HepG2 (cell line): ENCODE measurements at regions not wholly inside any gene's neighbourhood (a gene's known extent, or its start where the extent isn't known, plus 50 kb on each side); places are given as distances from the start of the nearest gene placed in this dataset.

Experiments used
- ATAC-seq: fragments of 200-7000 bp; cut with Tn5 transposase; 3 replicates; pipeline ENCODE4 v1.9.1; 2020; ENCODE audit warnings: mild to moderate bottlenecking, moderate library complexity
- BruUV-seq: library from RNA; stranded (reverse); fragments of 400-500 nt; replicated peaks from 2 replicates; lab custom pipeline; 2021; lab: Mats Ljungman, UMichigan
- CTCF ChIA-PET: fragments of 300-600 bp; formaldehyde crosslinking; extraction: SDS; loops from one replicate; lab custom pipeline; 2021; ENCODE audit warnings: low total read pairs, inconsistent platforms, low intra/inter-chr PET ratio; lab: Yijun Ruan, JAX
- POLR2A ChIA-PET: fragments of 350-600 bp; sonication (Branson Sonifier 250); formaldehyde crosslinking; loops from one replicate; lab custom pipeline; 2020; ENCODE audit warnings: antibody characterized with exemption, inconsistent platforms; lab: Yijun Ruan, JAX
- DNase-seq: peaks from one replicate; pipeline ENCODE4 v3.0.0-alpha.2; 2015; ENCODE audit warnings: low spot score
- FAIRE-seq: peaks from 3 replicates; lab custom pipeline; 2011; peaks lifted over from hg19 to GRCh38; lab: Jason Lieb, UNC
- H2AFZ ChIP-seq: one replicate; pipeline ENCODE4 v1.6.1; 2011; ENCODE audit warnings: low read length, inconsistent platforms
- H3K27ac ChIP-seq: fragments of 300-600 bp; 3 replicates; pipeline ENCODE4 v1.8.0; 2011; ENCODE audit warnings: mixed run types, mild to moderate bottlenecking, mixed read lengths, low read length, inconsistent platforms; ENCODE audit not compliant: insufficient read depth; ENCODE audit errors: extremely low read length
- H3K27me3 ChIP-seq, 2 experiments: fragments of 200-600 bp in 1 of 2; 2 replicates in 1 of 2; 3 replicates in 1 of 2; pipeline versions ENCODE4 v1.6.0 to v1.8.0; 2011; ENCODE audit warnings: low read length in 2 of 2, mild to moderate bottlenecking in 2 of 2, moderate library complexity in 2 of 2, inconsistent platforms in 1 of 2; ENCODE audit not compliant: insufficient read depth in 2 of 2, control insufficient read depth in 1 of 2
- H3K36me3 ChIP-seq, 2 experiments: fragments of 200-600 bp in 1 of 2; replicated peaks in 1 of 2; 2 replicates in 1 of 2; 3 replicates in 1 of 2; pipeline versions ENCODE4 v1.5.1 to v1.8.0; 2011; ENCODE audit warnings: low read length in 2 of 2, inconsistent platforms in 1 of 2; ENCODE audit not compliant: insufficient read depth in 2 of 2, control insufficient read depth in 1 of 2
- H3K4me1 ChIP-seq: 2 replicates; pipeline ENCODE4 v1.5.1; 2012; ENCODE audit warnings: low read length, inconsistent platforms; ENCODE audit not compliant: insufficient read depth
- H3K4me2 ChIP-seq: 2 replicates; pipeline ENCODE4 v1.6.0; 2011; ENCODE audit warnings: low read depth, low read length, inconsistent platforms
- H3K4me3 ChIP-seq, 3 experiments: fragments of 200-600 bp in 1 of 3; sonication (generic), shearing (Covaris generic) in 1 of 3; replicated peaks in 1 of 3; 2 replicates each; pipeline ENCODE4 v1.5.1; 2011 to 2016; ENCODE audit warnings: low read length in 3 of 3, inconsistent platforms in 2 of 3, low read depth in 2 of 3, mild to moderate bottlenecking in 2 of 3, control low read depth in 1 of 3, mixed read lengths in 1 of 3; ENCODE audit not compliant: insufficient read depth in 1 of 3
- H3K79me2 ChIP-seq: one replicate; pipeline ENCODE4 v1.6.1; 2011; ENCODE audit warnings: low read length, inconsistent platforms; ENCODE audit not compliant: insufficient read depth
- H3K9ac ChIP-seq: 2 replicates; pipeline ENCODE4 v1.6.0; 2011; ENCODE audit warnings: mild to moderate bottlenecking, low read depth, low read length, inconsistent platforms; ENCODE audit not compliant: insufficient read depth
- H3K9me3 ChIP-seq: 2 replicates; pipeline ENCODE4 v1.5.1; 2012; ENCODE audit warnings: mild to moderate bottlenecking, low read length
- H4K20me1 ChIP-seq: 2 replicates; pipeline ENCODE4 v1.6.0; 2011; ENCODE audit warnings: inconsistent platforms, mild to moderate bottlenecking, low read length, moderate library complexity; ENCODE audit not compliant: insufficient read depth
- ATF6 ChIP-seq: sonication (generic); formaldehyde crosslinking; conservative IDR thresholded peaks from 2 replicates; pipeline ENCODE4 v1.4.0; 2020; ENCODE audit warnings: missing genetic modification reagents
- ATM ChIP-seq: fragments of 450-650 bp; IDR thresholded peaks from 2 replicates; pipeline ENCODE4 v1.7.1; 2017; ENCODE audit warnings: mild to moderate bottlenecking, borderline replicate concordance
- ELF1 ChIP-seq: sonication (generic); formaldehyde crosslinking; IDR thresholded peaks from 2 replicates; pipeline ENCODE4 v1.4.0; 2020; ENCODE audit warnings: missing genetic modification reagents
- HNF1B ChIP-seq: sonication (generic); formaldehyde crosslinking; IDR thresholded peaks from 2 replicates; pipeline ENCODE4 v1.5.1; 2020; ENCODE audit warnings: mild to moderate bottlenecking, moderate library complexity, missing genetic modification reagents
- MAF1 ChIP-seq: sonication (generic); formaldehyde crosslinking; IDR thresholded peaks from 2 replicates; pipeline ENCODE4 v1.5.0; 2020; ENCODE audit warnings: missing genetic modification reagents, borderline replicate concordance
- MTF2 ChIP-seq: sonication (generic); formaldehyde crosslinking; IDR thresholded peaks from 2 replicates; pipeline ENCODE4 v1.5.0; 2020; ENCODE audit warnings: missing genetic modification reagents, borderline replicate concordance
- PAF1 ChIP-seq: IDR thresholded peaks from 2 replicates; pipeline ENCODE4 v1.6.1; 2016; ENCODE audit warnings: missing genetic modification reagents, missing compliant biosample characterization
- PRDM15 ChIP-seq: sonication (generic); formaldehyde crosslinking; IDR thresholded peaks from 2 replicates; pipeline ENCODE4 v1.4.0; 2020; ENCODE audit warnings: missing genetic modification reagents
- ZHX1 ChIP-seq: sonication (generic); formaldehyde crosslinking; IDR thresholded peaks from 2 replicates; pipeline ENCODE4 v1.8.1; 2022; ENCODE audit warnings: low read depth, mild to moderate bottlenecking, missing genetic modification reagents
- ZNF354B ChIP-seq: sonication (generic); formaldehyde crosslinking; IDR thresholded peaks from 2 replicates; pipeline ENCODE4 v1.8.0; 2022; ENCODE audit warnings: mild to moderate bottlenecking, missing genetic modification reagents
- ZNF547 ChIP-seq: sonication (generic); formaldehyde crosslinking; IDR thresholded peaks from 2 replicates; pipeline ENCODE4 v1.5.1; 2020; ENCODE audit warnings: mild to moderate bottlenecking, missing genetic modification reagents
- WGBS: methylation state at CpG from one replicate; pipeline ENCODE4 v1.1.6; 2017; ENCODE audit warnings: low lambda C conversion rate; 5-methylcytosine and 5-hydroxymethylcytosine counted together
- in situ Hi-C: cut with HindIII; loops from 2 replicates; pipeline ENCODE4 v1.10.0; 2017; ENCODE audit warnings: low pct_unique_long_range_greater_than_20kb; ENCODE audit not compliant: extremely low pct_ligation_motif_present
- intact Hi-C: fragments of 100-400 bp; cut with micrococcal nuclease; formaldehyde crosslinking; loops from one replicate; pipeline ENCODE4 v1.10.0; 2022; ENCODE audit not compliant: unreplicated experiment

GRCh38 chr13:83024955-83025594 is 857.2 kb downstream of the SLITRK1 start (continued):
- TF ChIP-seq ZHX1 (CRISPR knock-in tag), result no peak
- no peak for TF ChIP-seq ATM
- no peak for TF ChIP-seq ZNF354B (CRISPR knock-in tag)
- TF ChIP-seq PAF1 (CRISPR knock-in tag), result no peak
- TF ChIP-seq ELF1 (CRISPR knock-in tag), result no peak
- TF ChIP-seq HNF1B (CRISPR knock-in tag), result no peak
- no peak for TF ChIP-seq ZNF547 (CRISPR knock-in tag)
- TF ChIP-seq MTF2 (CRISPR knock-in tag), result no peak

- no peak for DNase-seq
- no TSS peak for BruUV-seq
- CTCF ChIA-PET, result no interaction called here
- Histone ChIP-seq H3K4me1 (no peaks in the 10 kb centered on the region), H3K9me3 (peaks cover 24% of the 10 kb centered on the region), H3K4me2 (no peak overlapping the region), H3K9ac (no peak overlapping the region), H4K20me1 (no peaks in the 10 kb centered on the region), H3K27ac (no peak overlapping the region), H3K4me3 (no peak overlapping the region), H2AFZ (no peak overlapping the region), H3K36me3 (no peaks in the 10 kb centered on the region), H3K79me2 (no peaks in the 10 kb centered on the region), H3K27me3 (no peaks in the 10 kb centered on the region)
- ATAC-seq, result no peak
- POLR2A ChIA-PET, result no interaction called here
- in situ Hi-C loops, result no loop called here
- intact Hi-C loops, result no loop called here
- FAIRE-seq, result no peak
- WGBS, result 10% methylated on average over 1 of the region's 1 CpG
- TF ChIP-seq MAF1 (CRISPR knock-in tag) (no peak), ATF6 (CRISPR knock-in tag) (no peak), PRDM15 (CRISPR knock-in tag) (no peak)
These were observed 858.0 kb downstream of the SLITRK1 start for GRCh38 chr13:83024232-83024631.
